CD4-positive, CD25-positive, alpha-beta regulatory T cell (primary cell): ENCODE measurements at regions not wholly inside any gene's neighbourhood (a gene's known extent, or its start where the extent isn't known, plus 50 kb on each side); places are given as distances from the start of the nearest gene placed in this dataset.
"Not testable (repeated sequence)": the region's sequence is repeated elsewhere in the genome, so short reads cannot be mapped to it uniquely, and the experiment has no call there.

Experiments used
- ATAC-seq, 2 donors: fragments of 150-1000 bp; cut with Tn5 transposase; one replicate each; pipeline ENCODE4 v1.10.0; 2021; ENCODE audit warnings: low read depth in 2 of 2, moderate number of reproducible peaks in 2 of 2, moderate library complexity in 1 of 2
- DNase-seq, 3 donors: peaks; one replicate each; pipeline versions ENCODE4 v3.0.0 to v3.0.0-alpha.2; 2012 to 2022; ENCODE audit warnings: mixed read lengths in 1 of 3
- H3K27ac ChIP-seq: one replicate; pipeline ENCODE4 v1.7.0; 2013; ENCODE audit warnings: mild to moderate bottlenecking, low read length; ENCODE audit not compliant: insufficient read depth, poor library complexity, severe bottlenecking
- H3K27me3 ChIP-seq: one replicate; pipeline ENCODE4 v1.7.0; 2013; ENCODE audit warnings: low read length; ENCODE audit not compliant: control insufficient read depth, insufficient read depth
- H3K36me3 ChIP-seq: one replicate; pipeline ENCODE4 v1.7.0; 2013; ENCODE audit warnings: mild to moderate bottlenecking, low read length, moderate library complexity; ENCODE audit not compliant: control insufficient read depth, insufficient read depth
- H3K4me1 ChIP-seq: 2 replicates; pipeline ENCODE4 v1.7.0; 2013; ENCODE audit warnings: mild to moderate bottlenecking, low read length; ENCODE audit not compliant: insufficient read depth, control insufficient read depth, poor library complexity, severe bottlenecking
- H3K4me3 ChIP-seq: one replicate; pipeline ENCODE4 v1.7.0; 2013; ENCODE audit warnings: low read depth, mild to moderate bottlenecking, low read length, moderate library complexity
- H3K9me3 ChIP-seq, 2 experiments: 1 replicate in 1 of 2; 2 replicates in 1 of 2; pipeline ENCODE4 v1.7.0; 2013; ENCODE audit warnings: low read length in 2 of 2, mild to moderate bottlenecking in 1 of 2, moderate library complexity in 1 of 2; ENCODE audit not compliant: control insufficient read depth in 2 of 2
- H3K27ac Mint-ChIP-seq, 3 donors: one replicate each; pipeline ENCODE4 v1.8.0; 2020 to 2022; ENCODE audit warnings: mild to moderate bottlenecking in 3 of 3, mixed read lengths in 3 of 3, moderate library complexity in 2 of 3
- H3K27me3 Mint-ChIP-seq: one replicate; pipeline ENCODE4 v1.8.0; 2022; ENCODE audit warnings: mild to moderate bottlenecking, mixed read lengths
- H3K36me3 Mint-ChIP-seq: one replicate; pipeline ENCODE4 v1.8.0; 2020; ENCODE audit warnings: mixed read lengths
- H3K4me1 Mint-ChIP-seq, 4 donors: one replicate each; pipeline ENCODE4 v1.8.0; 2020 to 2022; ENCODE audit warnings: mixed read lengths in 4 of 4, mild to moderate bottlenecking in 1 of 4
- H3K4me3 Mint-ChIP-seq, 4 donors: one replicate each; pipeline ENCODE4 v1.8.0; 2020 to 2022; ENCODE audit warnings: mild to moderate bottlenecking in 4 of 4, mixed read lengths in 4 of 4, moderate library complexity in 3 of 4
- H3K9me3 Mint-ChIP-seq, 7 donors: one replicate each; pipeline ENCODE4 v1.8.0; 2020 to 2022; ENCODE audit warnings: mixed read lengths in 7 of 7, mild to moderate bottlenecking in 3 of 7, moderate library complexity in 2 of 7

DNA sequence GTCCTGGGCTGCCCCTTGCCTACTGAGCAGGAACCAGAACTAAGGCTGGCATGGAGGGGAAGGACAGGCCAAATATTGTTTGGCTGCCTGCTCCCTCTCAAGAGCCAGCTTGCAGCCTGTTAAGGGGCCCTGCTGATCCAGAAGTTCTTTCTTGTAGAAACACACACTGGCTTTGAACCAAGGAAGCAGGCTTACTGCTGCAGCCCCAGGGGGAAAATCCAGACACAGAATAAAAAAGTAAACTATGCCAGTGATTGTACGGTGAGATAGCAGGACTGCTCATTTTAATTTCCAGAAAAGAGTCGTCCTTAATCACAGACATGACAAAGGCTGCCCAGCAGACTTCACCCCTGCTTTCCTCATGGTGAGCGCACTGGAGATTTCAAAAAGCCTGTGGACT, 371.6 kb downstream of the ANAPC1 start:
- H3K36me3 Mint-ChIP-seq, H3K27me3 Mint-ChIP-seq, H3K36me3 ChIP-seq, ATAC-seq, H3K4me3 Mint-ChIP-seq, H3K4me1 ChIP-seq, H3K27ac ChIP-seq, H3K27me3 ChIP-seq, H3K9me3 ChIP-seq, DNase-seq, H3K4me1 Mint-ChIP-seq, H3K27ac Mint-ChIP-seq, H3K4me3 ChIP-seq, H3K9me3 Mint-ChIP-seq: not testable (repeated sequence)

DNA sequence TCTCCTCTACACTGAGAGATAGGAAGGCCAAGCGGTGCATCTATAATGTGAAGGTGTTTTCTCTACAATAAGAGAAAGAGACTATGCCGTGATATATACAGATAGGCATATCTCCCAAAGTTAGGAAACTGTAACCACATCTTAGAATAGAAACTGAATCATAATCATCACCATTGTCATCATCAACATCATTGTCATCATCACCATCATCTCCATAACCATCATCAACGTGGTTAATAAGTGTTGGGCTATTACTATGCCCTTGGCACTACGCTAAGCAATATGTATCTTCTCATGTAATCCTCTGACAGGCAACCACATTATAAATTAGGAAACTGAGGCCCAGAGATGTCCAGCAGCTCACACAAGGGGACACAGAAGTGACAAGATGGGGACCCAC, 369.9 kb downstream of the ANAPC1 start:
- H3K4me3 Mint-ChIP-seq, H3K4me3 ChIP-seq, H3K9me3 ChIP-seq, ATAC-seq, H3K27me3 Mint-ChIP-seq, H3K27ac Mint-ChIP-seq, H3K36me3 ChIP-seq, H3K4me1 Mint-ChIP-seq, H3K27ac ChIP-seq, H3K9me3 Mint-ChIP-seq, H3K36me3 Mint-ChIP-seq, H3K27me3 ChIP-seq, DNase-seq, H3K4me1 ChIP-seq: not testable (repeated sequence)

DNA sequence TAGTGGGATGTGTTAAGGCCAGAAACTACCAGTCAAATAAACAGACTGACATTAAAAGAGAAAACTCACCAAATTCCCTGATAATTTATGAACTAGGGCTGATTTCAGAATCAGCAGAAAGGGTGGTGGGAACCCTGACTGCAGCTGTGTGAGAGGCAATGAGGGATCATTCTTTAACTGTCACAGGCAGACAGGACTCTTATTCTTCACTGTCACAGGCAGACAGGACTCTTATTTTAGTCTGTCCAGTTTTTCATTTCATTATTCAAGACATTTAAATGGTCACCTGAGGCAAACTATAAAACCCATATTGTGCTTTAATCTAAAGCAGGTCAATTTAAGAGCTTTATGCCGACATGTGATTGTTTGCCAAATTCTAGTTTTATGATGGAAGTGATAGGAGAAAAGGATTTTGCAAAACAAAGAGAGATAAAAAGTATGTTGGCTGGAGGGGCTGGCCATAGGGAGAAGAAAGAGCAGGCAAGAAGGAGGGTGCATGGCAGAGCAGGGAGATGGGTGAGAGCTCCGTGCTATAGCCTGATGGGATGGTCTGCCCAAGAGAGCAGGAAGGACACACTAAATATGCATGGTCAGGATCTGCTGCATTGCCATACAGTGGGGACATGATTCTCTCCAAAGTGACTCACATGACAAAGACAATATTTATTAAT, 366.8 kb downstream of the ANAPC1 start:
- H3K4me3 Mint-ChIP-seq, H3K9me3 Mint-ChIP-seq, ATAC-seq, H3K27me3 ChIP-seq, H3K36me3 ChIP-seq, H3K27ac ChIP-seq, H3K27ac Mint-ChIP-seq, H3K36me3 Mint-ChIP-seq, H3K9me3 ChIP-seq, H3K4me1 ChIP-seq, H3K27me3 Mint-ChIP-seq, DNase-seq, H3K4me1 Mint-ChIP-seq, H3K4me3 ChIP-seq: not testable (repeated sequence)

DNA sequence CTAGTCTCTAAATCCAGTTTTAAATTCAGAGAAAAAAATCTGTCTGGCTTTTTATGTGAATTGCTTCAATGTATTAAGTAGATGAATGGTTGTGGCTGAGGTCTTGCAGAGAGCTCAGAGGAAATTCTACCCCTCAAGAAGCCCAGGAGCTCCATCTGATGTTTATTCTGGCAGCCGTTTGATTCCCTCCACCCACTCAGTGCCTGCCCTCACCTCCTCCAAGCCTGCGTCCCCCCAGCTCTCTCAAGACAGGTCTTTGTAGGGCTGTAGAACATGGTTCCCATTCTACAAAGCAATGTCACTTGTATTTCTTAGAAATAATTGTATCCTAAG, 366.3 kb downstream of the ANAPC1 start:
- not testable (repeated sequence) for H3K27ac ChIP-seq, H3K27ac Mint-ChIP-seq, H3K9me3 ChIP-seq, H3K27me3 ChIP-seq, DNase-seq, H3K36me3 Mint-ChIP-seq, H3K27me3 Mint-ChIP-seq, H3K4me3 Mint-ChIP-seq, H3K4me1 Mint-ChIP-seq, H3K4me1 ChIP-seq, H3K36me3 ChIP-seq, ATAC-seq, H3K9me3 Mint-ChIP-seq, H3K4me3 ChIP-seq

DNA sequence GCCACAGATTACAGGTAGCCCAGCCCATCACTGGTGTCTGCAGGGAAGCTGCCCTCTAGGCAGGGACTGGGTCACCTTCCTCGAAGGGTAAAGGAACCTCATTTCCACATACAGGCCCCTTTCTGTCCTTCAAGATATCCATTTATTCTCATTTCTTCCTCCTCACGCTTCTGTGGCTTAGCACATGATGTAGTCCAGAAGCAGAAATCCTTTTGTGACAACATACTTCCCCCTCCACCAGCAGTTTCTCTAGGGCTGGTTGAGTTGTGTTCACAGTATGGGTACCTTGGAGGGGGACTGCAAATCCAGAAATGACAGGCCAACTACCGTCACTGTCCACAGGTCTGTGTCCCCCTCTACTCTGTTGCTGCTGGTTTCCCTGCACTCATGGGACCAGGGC, 364.9 kb downstream of the ANAPC1 start:
- Mint-ChIP-seq H3K4me1 (no peaks in the 10 kb centered on the region), H3K27me3 (peaks cover 8% of the 10 kb centered on the region), H3K36me3 (no peaks in the 10 kb centered on the region), H3K27ac (peak overlapping the region in 2 of 3 donors; percentile 3 to 10), H3K4me3 (no peak overlapping the region), H3K9me3 (peaks cover 0 to 4% (median 0%) of the 10 kb centered on the region in 7 donors)
- H3K36me3 ChIP-seq = no peaks in the 10 kb centered on the region
- H3K27me3 ChIP-seq = no peaks in the 10 kb centered on the region
- DNase-seq (no peak), ATAC-seq (no peak)
- H3K27ac ChIP-seq = no peak overlapping the region
- no peak overlapping the region for H3K4me3 ChIP-seq
- H3K4me1 ChIP-seq = no peaks in the 10 kb centered on the region
- H3K9me3 ChIP-seq = no peaks in the 10 kb centered on the region

DNA sequence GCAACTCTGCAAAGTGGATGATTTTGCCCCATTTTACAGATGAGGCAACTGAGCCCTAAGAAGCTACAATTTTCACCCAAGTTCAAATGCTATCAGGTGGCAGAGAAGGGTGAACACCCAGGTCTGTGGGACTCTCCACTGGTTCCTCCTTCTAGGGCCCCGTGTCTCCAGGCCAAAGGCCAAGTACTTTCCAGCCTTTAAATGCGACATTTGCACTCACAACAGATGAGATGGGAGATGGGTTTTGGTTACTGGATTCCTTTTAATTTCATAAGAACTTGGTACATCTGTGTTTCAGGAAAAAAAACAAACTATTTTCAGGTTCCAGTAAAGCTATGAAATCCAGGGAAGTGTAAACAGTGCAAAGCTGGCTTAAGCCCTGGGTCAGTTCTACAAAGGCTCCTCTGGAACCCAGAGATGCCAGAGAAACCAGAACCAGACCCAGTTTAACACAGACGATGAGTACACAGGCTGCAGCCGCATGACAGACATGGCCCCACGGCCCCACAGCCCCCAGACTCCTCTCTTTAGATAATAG, 361.7 kb downstream of the ANAPC1 start:
- DNase-seq = no peak
- H3K27me3 ChIP-seq = no peaks in the 10 kb centered on the region
- H3K36me3 Mint-ChIP-seq = no peaks in the 10 kb centered on the region
- H3K4me3 Mint-ChIP-seq = no peak overlapping the region
- H3K9me3 ChIP-seq = no peaks in the 10 kb centered on the region
- H3K27me3 Mint-ChIP-seq = peaks cover 8% of the 10 kb centered on the region
- H3K36me3 ChIP-seq = no peaks in the 10 kb centered on the region
- no peak for ATAC-seq
- peaks cover 0 to 4% (median 0%) of the 10 kb centered on the region in 7 donors for H3K9me3 Mint-ChIP-seq
- H3K4me1 Mint-ChIP-seq = no peaks in the 10 kb centered on the region
- H3K27ac Mint-ChIP-seq = peak overlapping the region in 1 of 3 donors; percentile 86
- no peak overlapping the region for H3K4me3 ChIP-seq
- no peaks in the 10 kb centered on the region for H3K4me1 ChIP-seq
- no peak overlapping the region for H3K27ac ChIP-seq

DNA sequence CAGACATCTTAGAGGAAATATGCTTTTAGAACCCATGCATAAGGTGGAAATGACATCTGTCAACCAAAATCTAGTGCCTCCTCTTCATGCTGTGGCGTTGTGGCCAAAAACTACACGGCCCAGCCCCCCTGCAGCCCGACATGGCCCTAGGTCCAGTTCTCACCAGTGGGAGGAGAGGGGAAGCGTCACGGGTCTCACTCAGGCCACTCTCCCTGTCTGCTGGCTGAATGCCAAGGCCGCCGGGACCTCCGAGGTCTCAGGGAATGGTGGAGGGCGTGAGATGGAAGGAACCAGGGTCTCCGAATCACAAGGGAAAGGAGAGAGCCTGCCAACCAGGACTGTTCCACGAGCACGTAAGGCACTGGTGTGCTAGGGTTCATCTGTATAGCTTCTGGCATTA, 361.0 kb downstream of the ANAPC1 start:
- peaks cover 0 to 3% (median 3%) of the 10 kb centered on the region in 4 donors for H3K4me1 Mint-ChIP-seq

DNA sequence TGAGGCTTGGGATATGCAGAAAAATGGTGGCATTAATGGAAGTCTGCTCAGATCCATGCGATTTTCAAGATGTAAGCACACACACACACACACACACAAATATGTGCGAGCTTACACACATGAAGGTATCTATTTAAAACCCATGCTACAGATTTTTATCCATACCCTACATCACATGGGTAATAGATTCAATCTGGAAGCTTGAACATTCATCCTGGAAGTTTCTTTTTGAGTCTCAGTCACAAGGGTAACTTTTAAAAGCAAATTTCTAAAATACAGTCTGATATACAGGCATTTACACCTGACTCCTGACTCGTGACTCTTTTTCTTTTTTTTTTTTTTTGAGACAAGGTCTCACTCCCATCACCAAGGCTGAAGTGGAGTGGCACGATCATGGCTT, 359.0 kb downstream of the ANAPC1 start:
- H3K36me3 Mint-ChIP-seq, H3K27me3 ChIP-seq, H3K9me3 Mint-ChIP-seq, ATAC-seq, H3K27ac ChIP-seq, H3K4me1 Mint-ChIP-seq, H3K27ac Mint-ChIP-seq, H3K36me3 ChIP-seq, H3K9me3 ChIP-seq, DNase-seq, H3K4me1 ChIP-seq, H3K27me3 Mint-ChIP-seq, H3K4me3 ChIP-seq, H3K4me3 Mint-ChIP-seq: not testable (repeated sequence)

More for the DNA sequence above, 361.0 kb downstream of the ANAPC1 start:
- no peaks in the 10 kb centered on the region for H3K36me3 ChIP-seq
- Mint-ChIP-seq H3K36me3 (no peaks in the 10 kb centered on the region), H3K27ac (peak overlapping the region in 1 of 3 donors; percentile 86), H3K4me3 (peak overlapping the region in 1 of 4 donors; percentile 15), H3K27me3 (peaks cover 8% of the 10 kb centered on the region), H3K9me3 (peaks cover 0 to 4% (median 0%) of the 10 kb centered on the region in 7 donors)
- H3K27ac ChIP-seq = no peak overlapping the region
- no peaks in the 10 kb centered on the region for H3K27me3 ChIP-seq
- no peak overlapping the region for H3K4me3 ChIP-seq
- no peak for ATAC-seq
- no peaks in the 10 kb centered on the region for H3K4me1 ChIP-seq
- no peaks in the 10 kb centered on the region for H3K9me3 ChIP-seq
- DNase-seq = no peak
